HG02763 (cell line): ENCODE measurements at regions not wholly inside any gene's neighbourhood (a gene's known extent, or its start where the extent isn't known, plus 50 kb on each side); places are given as distances from the start of the nearest gene placed in this dataset.

ENCODE experiments used
- ATAC-seq: cut with Tn5 transposase; IDR thresholded peaks from one replicate; pipeline ENCODE4 v1.9.1; 2021; ENCODE audit warnings: mild to moderate bottlenecking, moderate library complexity; ENCODE audit not compliant: unreplicated experiment

DNA sequence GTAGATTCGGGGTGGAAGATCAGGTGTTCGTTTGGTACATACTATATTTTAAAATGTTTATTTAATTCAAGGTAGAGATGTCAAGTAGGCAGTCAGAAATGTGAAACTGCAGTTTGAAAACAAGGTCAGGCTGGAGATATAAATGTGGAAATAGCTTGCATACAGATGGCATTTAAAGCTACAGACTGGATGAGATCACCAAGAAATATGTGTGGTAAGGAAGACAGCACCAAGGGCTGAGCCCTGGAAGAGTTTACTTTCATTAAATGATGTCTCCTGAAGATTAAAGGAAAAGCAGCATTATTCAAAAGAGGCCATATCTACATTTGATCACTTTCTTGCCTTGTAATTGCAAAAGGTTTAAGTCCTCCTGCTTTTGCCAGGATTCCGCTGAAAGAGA is 271.3 kb downstream of the PTBP2 start:
- no peak for ATAC-seq

- ATAC-seq, result no peak
Observed at GRCh38 chr1:96995351-96995750, 273.8 kb downstream of the PTBP2 start.

- no peak for ATAC-seq
Observed at GRCh38 chr1:96996001-96996400, 274.4 kb downstream of the PTBP2 start.

DNA sequence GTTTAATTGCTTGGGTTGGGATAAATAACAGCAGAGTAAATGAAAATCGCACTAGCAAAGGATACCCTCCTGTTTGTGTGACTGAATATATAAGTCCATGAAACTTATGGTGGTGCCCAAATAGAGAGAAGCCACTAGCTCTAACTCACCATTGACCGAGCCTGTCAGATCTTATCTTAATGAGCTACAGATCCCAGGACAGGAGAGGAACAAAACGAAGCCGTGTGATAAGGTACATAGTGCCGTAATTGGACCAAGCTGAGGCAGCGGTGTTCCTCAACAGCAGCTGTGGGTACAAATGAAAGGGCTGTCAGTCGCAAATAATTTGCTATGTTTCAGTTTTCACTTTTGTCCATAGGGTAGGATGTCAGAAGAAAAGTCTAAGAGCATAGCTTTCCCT is 276.1 kb downstream of the PTBP2 start:
- ATAC-seq, result no peak

- no peak for ATAC-seq
Observed at GRCh38 chr1:96998466-96998865, 276.9 kb downstream of the PTBP2 start.

DNA sequence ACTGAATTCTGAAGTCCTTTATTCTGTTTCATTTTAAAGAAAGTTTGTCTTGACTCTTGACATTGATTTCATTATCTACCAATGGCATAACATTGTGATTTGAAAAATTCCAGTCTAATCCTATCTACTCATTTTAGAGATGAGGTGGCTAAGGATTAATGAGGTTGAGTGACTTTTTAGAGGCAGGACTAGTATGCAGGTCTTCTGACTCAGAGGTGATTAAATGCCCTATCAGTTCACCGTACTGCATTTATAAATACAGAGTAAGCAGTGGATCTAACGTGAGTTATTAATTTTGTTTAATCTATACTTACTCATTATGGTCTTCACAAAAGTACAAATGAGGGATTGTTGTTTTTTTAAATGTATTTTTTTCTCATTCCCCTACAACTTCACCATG is 277.6 kb downstream of the PTBP2 start:
- ATAC-seq, result no peak

GRCh38 chr1:97004054-97004453 is 282.5 kb downstream of the PTBP2 start:
- no peak for ATAC-seq

GRCh38 chr1:97004743-97005142 is 283.2 kb downstream of the PTBP2 start:
- ATAC-seq, result no peak

- no peak for ATAC-seq
Observed at GRCh38 chr1:97006044-97006661, 284.6 kb downstream of the PTBP2 start.

DNA sequence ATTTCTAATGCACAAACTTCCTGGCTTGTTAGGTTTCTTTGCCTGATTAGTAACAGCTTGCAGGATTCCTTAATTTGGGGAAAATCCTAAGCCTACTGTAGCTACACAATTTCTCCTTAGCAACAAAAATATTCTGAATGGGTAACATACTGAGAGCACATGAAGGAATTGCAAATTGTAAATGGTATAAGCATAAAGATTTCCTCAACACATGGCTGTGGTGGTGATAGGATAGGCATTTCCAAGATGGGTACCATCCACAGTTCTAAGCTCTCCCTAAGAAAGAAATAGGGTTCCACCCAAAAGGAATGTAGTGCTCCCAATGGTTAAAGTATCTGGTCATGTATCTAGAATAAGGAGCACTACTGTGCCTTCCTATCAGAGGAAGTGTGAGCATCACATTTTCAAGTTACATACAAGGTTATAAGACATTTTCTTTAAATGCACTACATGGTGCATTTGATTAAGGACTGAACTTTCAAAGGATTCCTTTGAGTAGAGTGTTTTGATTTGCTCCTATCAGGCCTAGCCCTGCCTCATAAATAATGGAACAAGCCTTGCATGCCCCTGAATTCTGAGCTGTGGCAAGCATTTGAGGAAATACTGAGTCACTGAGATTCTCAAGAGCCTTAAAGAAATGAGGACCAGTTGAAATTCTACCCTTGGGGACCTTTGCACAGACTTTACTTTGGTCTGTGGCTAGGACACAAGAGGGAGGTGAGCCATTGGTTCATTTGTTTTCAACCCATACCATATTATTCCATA is 286.4 kb downstream of the PTBP2 start:
- ATAC-seq, result no peak

GRCh38 chr1:97010566-97011264 is 289.1 kb downstream of the PTBP2 start:
- ATAC-seq, result no peak

GRCh38 chr1:97013136-97013535 is 291.6 kb downstream of the PTBP2 start:
- no peak for ATAC-seq

GRCh38 chr1:97013941-97014340 is 292.4 kb downstream of the PTBP2 start:
- ATAC-seq, result no peak

GRCh38 chr1:97014426-97014825 is 292.8 kb downstream of the PTBP2 start:
- ATAC-seq, result no peak

DNA sequence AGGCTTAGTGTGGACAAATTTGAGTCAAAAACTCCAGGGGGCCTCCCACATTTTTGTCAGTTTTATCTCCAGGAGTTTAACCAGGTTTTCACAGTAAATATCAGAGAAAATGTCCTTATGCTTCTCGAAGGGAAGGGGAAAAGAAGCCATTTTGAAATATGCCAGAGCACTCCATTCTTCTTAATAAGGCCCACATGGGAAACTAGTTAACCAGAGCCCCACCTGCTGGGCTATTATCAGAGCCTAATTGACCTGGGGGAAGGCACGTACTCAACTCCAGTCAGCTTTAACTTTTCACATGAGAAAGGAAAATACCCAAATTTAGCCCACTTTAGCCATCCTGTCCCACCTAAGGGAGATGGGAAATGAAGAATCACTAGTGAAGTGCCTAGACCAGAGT is 296.3 kb downstream of the PTBP2 start:
- ATAC-seq, result no peak
